GM21576 (cell line): ENCODE measurements at regions not wholly inside any gene's neighbourhood (a gene's known extent, or its start where the extent isn't known, plus 50 kb on each side); places are given as distances from the start of the nearest gene placed in this dataset.

ENCODE experiments used
- ATAC-seq: cut with Tn5 transposase; IDR thresholded peaks from one replicate; pipeline ENCODE4 v1.9.1; 2021; ENCODE audit warnings: mild to moderate bottlenecking, moderate library complexity; ENCODE audit not compliant: unreplicated experiment

- ATAC-seq: peak; percentile 84
Observed at GRCh38 chr12:97404543-97404942, 58.1 kb upstream of the RMST start.

- no peak for ATAC-seq
Observed at GRCh38 chr12:97408363-97408762, 54.2 kb upstream of the RMST start.

GRCh38 chr12:97411341-97411740, 51.3 kb upstream of the RMST start:
- ATAC-seq: no peak
